Mesodermal cell (in vitro differentiated cells): ENCODE measurements at regions not wholly inside any gene's neighbourhood (a gene's known extent, or its start where the extent isn't known, plus 50 kb on each side); places are given as distances from the start of the nearest gene placed in this dataset.

Experiments used
- H3K27ac ChIP-seq: 2 replicates; pipeline ENCODE4 v1.7.0; 2013; ENCODE audit warnings: mild to moderate bottlenecking, low read depth, low read length, moderate library complexity; ENCODE audit not compliant: severe bottlenecking
- H3K36me3 ChIP-seq: 2 replicates; pipeline ENCODE4 v1.7.1; 2013; ENCODE audit warnings: mild to moderate bottlenecking, low read length, moderate library complexity; ENCODE audit not compliant: control insufficient read depth, insufficient read depth
- H3K4me1 ChIP-seq: one replicate; pipeline ENCODE4 v1.7.1; 2013; ENCODE audit warnings: mild to moderate bottlenecking, low read length; ENCODE audit not compliant: insufficient read depth, control insufficient read depth, poor library complexity, severe bottlenecking
- H3K4me3 ChIP-seq: 2 replicates; pipeline ENCODE4 v1.7.0; 2013; ENCODE audit warnings: low read length, control low read depth, mild to moderate bottlenecking; ENCODE audit not compliant: insufficient read depth, poor library complexity, severe bottlenecking; ENCODE audit errors: extremely low read depth
- H3K9me3 ChIP-seq: 2 replicates; pipeline ENCODE4 v1.7.1; 2013; ENCODE audit warnings: mild to moderate bottlenecking, low read length, moderate library complexity; ENCODE audit not compliant: control insufficient read depth
- WGBS, 2 experiments: methylation state at CpG; one replicate each; pipeline ENCODE4 v1.1.5; 2013; ENCODE audit warnings: missing lambda C conversion rate in 2 of 2; ENCODE audit not compliant: insufficient coverage in 2 of 2; 5-methylcytosine and 5-hydroxymethylcytosine counted together

DNA sequence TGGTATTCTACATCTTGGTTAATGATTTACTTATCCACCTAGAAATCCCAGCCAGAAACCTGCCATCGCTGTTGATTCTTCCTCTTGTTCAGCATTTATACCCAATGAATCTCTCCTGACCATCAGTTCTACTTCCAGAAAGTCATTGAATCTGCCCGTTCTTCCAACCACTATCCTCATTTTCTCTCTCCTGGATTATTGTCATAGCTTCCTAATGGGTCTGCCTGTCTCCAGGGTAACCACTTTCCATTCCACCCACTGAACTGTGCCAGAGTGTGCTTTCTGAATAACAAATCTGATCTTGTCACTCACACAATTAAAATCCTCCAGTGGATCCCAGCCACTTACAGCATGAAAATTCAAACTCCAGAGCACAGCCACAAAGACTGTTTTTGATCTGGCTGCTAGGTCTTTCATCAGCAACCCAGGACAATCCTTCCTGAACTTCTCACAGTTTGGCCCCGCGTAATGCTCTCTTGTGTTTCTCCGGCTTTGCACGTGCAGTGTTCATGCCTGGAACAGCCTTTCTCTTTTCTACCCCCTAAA lies 330.6 kb downstream of the SPRY2 start:
- Histone ChIP-seq H3K4me3 (no peak overlapping the region), H3K36me3 (no peaks in the 10 kb centered on the region), H3K4me1 (peaks cover 10% of the 10 kb centered on the region), H3K27ac (peak overlapping the region; percentile 29), H3K9me3 (peaks cover 4% of the 10 kb centered on the region)
- WGBS, 2 experiments: 94 to 95% methylated on average over 6 of the region's 6 CpGs

DNA sequence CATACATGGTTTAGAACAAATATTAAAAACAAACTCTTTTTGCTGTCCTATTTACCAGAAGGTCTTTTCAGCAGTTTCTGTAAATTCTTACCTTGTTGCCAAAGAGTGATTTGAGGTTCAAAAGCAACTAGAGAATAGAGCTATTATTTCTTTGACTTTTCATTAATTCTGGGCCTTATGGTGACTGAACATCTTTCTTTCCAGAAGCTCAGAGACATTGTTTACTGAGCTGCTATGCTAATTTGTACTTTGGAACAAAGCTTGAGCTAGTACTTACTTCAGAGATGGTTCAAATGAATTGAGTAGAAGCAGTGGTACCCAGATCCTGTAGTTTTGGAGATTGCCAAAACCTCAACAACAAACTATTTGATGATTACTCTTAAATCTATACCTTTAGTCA lies 331.2 kb downstream of the SPRY2 start:
- H3K4me3 ChIP-seq: no peak overlapping the region
- H3K36me3 ChIP-seq: no peaks in the 10 kb centered on the region
- H3K9me3 ChIP-seq: peaks cover 3% of the 10 kb centered on the region
- peaks cover 10% of the 10 kb centered on the region for H3K4me1 ChIP-seq
- no peak overlapping the region for H3K27ac ChIP-seq

DNA sequence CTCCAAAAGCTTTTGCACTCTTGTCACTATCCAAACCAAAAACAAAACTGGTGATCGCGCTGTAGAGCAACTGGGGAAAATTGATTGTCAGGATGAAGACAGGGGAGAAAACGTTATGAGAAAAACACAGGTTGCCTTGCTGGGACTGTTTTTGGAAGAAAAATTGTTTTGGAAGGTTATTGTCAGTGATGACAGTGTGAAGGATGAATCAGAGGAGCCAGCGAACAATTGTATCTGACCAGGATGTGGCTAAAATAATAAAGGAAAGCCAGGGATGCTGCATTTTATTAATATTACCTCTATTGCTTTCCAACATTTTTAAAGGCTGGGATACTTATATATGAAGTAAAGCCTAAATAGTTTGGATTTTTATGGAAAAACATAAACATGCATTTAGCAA lies 334.0 kb downstream of the SPRY2 start:
- 98 to 100% methylated on average over 1 to 3 of the region's 4 CpGs for WGBS, 2 experiments
- no peak overlapping the region for H3K4me3 ChIP-seq
- no peak overlapping the region for H3K27ac ChIP-seq
- no peaks in the 10 kb centered on the region for H3K9me3 ChIP-seq
- H3K36me3 ChIP-seq: no peaks in the 10 kb centered on the region
- peaks cover 6% of the 10 kb centered on the region for H3K4me1 ChIP-seq

DNA sequence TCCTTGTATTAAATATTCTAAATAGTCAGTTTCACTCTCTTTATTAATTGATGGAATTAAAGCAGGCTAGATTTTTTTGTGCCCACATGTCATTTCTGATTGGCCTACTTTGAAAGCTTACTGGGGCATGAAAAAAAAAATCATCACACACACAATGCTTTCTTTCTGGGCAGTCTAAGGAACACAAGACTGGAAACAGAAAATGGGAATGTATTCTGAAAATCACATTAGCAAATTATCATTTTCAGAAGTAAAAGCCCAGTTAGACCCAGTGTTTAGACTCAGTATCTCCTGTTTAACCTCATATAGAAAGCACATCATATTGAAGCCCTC lies 339.4 kb downstream of the SPRY2 start:
- Histone ChIP-seq H3K27ac (no peak overlapping the region), H3K36me3 (no peaks in the 10 kb centered on the region), H3K9me3 (peaks cover 8% of the 10 kb centered on the region), H3K4me3 (no peak overlapping the region), H3K4me1 (peaks cover 6% of the 10 kb centered on the region)

DNA sequence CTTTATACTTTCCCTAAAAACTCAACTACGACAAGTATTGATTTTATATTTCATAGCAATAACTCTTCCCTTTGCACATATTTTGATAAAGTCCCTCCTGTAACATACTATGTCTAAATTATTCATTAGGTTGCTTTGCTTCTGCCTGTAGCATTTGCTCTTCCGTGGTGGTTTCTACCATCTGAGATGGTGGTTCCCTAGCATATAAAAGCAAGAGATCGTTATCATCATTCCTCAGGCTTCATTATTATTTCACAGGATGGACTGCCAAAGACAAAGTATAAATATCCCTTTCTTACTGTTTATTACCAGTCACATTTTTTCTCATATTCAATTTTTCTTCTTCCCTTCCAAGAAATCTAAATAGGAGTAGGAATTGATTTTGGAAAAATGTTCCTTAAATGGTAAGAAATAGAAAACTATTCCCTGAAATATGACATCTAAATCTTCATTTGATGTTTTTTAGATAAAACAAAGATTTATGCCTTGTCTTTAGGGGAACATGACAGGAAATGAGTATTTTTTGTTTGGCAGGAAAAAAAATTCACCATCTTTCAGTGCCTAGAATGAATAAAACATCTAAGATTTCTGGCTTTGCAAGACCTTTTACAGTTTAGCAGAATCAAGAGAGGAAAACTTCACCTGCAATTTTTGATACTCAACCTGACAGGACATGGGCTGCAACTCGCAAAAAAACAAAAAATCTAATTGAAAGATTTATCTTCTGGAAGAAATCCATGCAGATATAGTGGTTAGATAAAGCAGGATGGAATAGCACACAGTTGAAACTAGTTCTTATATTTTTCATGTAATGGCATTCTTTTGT lies 340.0 kb downstream of the SPRY2 start:
- no peak overlapping the region for H3K4me3 ChIP-seq
- 83 to 93% methylated on average over 1 to 2 of the region's 4 CpGs for WGBS, 2 experiments
- H3K36me3 ChIP-seq: no peaks in the 10 kb centered on the region

DNA sequence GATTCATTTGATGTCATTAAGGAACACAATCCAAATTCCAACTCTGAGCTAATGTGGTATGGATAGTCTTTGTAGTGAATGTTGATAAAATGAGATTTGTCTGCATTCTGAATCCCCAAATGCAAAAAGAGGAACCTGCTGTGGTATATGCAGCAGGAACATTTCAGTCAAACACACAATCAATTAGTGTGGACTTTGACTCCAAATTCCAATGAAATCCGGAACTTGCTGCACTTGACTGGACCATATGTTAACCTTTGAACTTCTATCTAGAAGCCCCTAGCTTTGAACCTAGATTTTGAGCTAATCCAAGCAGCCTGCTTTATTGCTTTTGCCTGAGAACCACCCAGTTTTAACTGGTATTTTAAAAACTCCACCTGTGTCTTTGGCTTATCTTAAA lies 341.3 kb downstream of the SPRY2 start:
- H3K4me3 ChIP-seq: no peak overlapping the region
- H3K9me3 ChIP-seq: peaks cover 8% of the 10 kb centered on the region
- no peak overlapping the region for H3K27ac ChIP-seq
- WGBS, 2 experiments: 100% methylated on average over 1 of the region's 1 CpG
- H3K4me1 ChIP-seq: peaks cover 12% of the 10 kb centered on the region
- no peaks in the 10 kb centered on the region for H3K36me3 ChIP-seq

More for the DNA sequence above, 340.0 kb downstream of the SPRY2 start:
- H3K4me1 ChIP-seq: peaks cover 7% of the 10 kb centered on the region
- no peak overlapping the region for H3K27ac ChIP-seq
- peaks cover 8% of the 10 kb centered on the region for H3K9me3 ChIP-seq

DNA sequence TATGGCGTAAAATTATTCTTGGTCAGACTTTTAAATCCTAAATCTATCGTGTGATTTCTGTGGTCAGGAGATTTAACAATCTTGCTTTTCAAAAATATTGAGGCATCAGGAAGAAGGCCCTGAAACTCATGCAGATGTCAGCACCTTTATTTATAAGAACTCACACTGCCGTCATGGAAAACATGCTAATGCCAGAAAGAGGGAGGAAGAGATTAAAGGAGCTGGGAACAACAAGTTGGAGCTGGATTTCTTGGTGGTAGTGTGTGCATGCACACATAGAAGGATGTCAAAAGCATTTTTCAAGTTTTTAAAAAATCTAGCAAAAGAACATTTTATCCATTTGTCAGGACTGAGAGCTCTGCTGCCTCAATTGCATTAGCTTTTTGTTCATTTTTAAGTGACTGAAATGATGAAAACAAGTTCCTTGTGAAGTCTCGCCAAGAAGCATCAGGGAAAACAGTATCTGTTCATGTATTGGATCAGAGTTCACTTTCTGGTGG lies 342.5 kb downstream of the SPRY2 start:
- Histone ChIP-seq H3K27ac (no peak overlapping the region), H3K36me3 (no peaks in the 10 kb centered on the region), H3K4me3 (no peak overlapping the region), H3K4me1 (peaks cover 16% of the 10 kb centered on the region), H3K9me3 (peaks cover 8% of the 10 kb centered on the region)
- WGBS, 2 experiments: 96 to 100% methylated on average over 3 of the region's 4 CpGs

DNA sequence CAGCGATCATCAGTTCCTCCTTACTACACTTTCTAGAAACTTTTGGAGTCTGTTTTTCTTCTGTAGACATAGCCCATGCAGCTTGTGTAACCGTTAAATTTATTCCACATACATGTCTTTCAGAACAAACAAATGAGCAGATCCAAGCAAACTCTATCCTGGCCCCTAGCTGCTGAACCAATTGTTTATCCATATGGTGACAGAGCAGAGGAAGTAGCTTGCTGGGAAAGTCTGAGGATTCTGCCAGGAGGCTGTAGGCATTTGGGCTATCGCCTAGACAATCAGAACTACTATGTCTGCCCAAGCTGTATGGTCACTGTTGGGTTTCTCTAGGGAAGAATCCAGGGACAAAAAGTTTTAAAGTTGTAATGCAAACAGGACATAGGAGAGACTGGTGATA lies 343.7 kb downstream of the SPRY2 start:
- WGBS, 2 experiments: 100% methylated on average over 1 to 2 of the region's 3 CpGs
- peaks cover 8% of the 10 kb centered on the region for H3K9me3 ChIP-seq
- no peak overlapping the region for H3K4me3 ChIP-seq
- H3K4me1 ChIP-seq: peaks cover 16% of the 10 kb centered on the region
- no peaks in the 10 kb centered on the region for H3K36me3 ChIP-seq
- no peak overlapping the region for H3K27ac ChIP-seq

DNA sequence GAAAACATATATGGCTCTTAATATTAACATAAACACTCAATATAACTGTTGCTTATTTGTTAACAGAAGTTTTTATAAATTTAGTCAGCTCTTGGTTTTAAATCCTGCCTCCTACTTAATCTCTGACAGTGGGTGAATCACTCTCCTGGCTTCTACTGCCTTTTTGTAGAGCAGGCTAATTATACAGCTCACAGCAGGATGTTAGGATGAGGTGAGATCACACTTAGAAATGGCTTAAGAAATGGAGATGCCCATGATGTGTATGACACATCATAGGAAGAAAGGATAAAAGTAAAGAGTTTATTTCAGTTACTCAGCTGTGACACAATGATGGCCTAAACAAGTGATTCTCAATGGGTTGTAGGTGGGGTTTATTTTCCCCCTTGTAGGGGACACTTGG lies 345.6 kb downstream of the SPRY2 start:
- peaks cover 20% of the 10 kb centered on the region for H3K4me1 ChIP-seq
- peaks cover 8% of the 10 kb centered on the region for H3K9me3 ChIP-seq
- no peaks in the 10 kb centered on the region for H3K36me3 ChIP-seq
- H3K4me3 ChIP-seq: no peak overlapping the region
- peak overlapping the region; percentile 8 for H3K27ac ChIP-seq

DNA sequence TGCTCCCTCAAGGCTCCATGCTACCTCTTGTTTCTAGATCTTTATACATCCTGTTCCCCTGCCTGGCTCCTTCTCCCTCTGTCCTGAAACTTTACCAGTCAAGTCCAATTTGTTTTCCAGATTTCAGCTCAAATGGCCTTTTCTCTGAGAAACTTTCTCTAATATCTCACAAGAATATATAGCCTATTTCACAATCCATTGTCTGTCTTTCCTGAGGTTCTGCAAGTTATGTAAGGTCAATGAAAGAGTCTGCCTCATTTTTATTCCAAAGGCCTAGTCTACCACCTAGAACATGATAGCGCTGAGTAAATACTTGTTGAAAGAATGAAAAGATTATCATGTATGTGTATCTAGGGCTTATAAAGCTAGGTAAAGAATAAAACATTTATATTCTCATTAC lies 348.8 kb downstream of the SPRY2 start:
- WGBS, 2 experiments: no CpG with 5 or more reads among the region's 1 CpG
- no peaks in the 10 kb centered on the region for H3K9me3 ChIP-seq
- no peak overlapping the region for H3K27ac ChIP-seq
- peaks cover 34% of the 10 kb centered on the region for H3K4me1 ChIP-seq
- no peaks in the 10 kb centered on the region for H3K36me3 ChIP-seq
- H3K4me3 ChIP-seq: no peak overlapping the region

DNA sequence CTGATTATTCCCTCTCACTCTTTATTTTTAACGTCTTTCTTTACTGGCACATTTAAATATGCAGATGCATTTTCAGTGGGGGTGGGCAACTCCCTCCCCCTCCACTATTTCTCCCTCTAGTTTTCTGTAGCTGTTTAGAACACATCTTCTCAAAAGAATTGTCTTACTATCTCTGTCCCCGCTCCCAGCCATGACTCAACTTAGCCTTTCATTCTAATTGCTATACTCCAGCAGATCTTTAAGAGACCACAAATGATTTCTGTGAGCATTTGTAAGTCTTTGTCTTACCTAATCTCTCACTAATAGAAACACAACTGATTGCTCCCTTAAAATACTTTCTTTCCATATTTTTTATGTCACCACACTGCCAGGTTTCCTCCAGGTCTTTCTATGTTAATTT lies 350.9 kb downstream of the SPRY2 start:
- H3K36me3 ChIP-seq: no peaks in the 10 kb centered on the region
- H3K9me3 ChIP-seq: no peaks in the 10 kb centered on the region
- H3K4me3 ChIP-seq: no peak overlapping the region
- H3K27ac ChIP-seq: peak overlapping the region; percentile 46
- WGBS, 2 experiments: 83% methylated on average over 1 of the region's 2 CpGs
- peaks cover 25% of the 10 kb centered on the region for H3K4me1 ChIP-seq
